Peyer's patch (tissue), 4 donors: ENCODE measurements at regions not wholly inside any gene's neighbourhood (a gene's known extent, or its start where the extent isn't known, plus 50 kb on each side); places are given as distances from the start of the nearest gene placed in this dataset.

ENCODE experiments used
- DNase-seq, 3 donors: peaks; one replicate each; pipeline ENCODE4 v3.0.0-alpha.2; 2017 to 2019
- H3K27ac ChIP-seq, 4 donors: fragments of 200-600 bp; sonication (generic); one replicate each; pipeline ENCODE4 v1.5.1; 2016 to 2019
- H3K27me3 ChIP-seq, 2 donors: fragments of 200-600 bp; sonication (generic); one replicate each; pipeline ENCODE4 v1.5.1; 2019
- H3K36me3 ChIP-seq, 3 donors: fragments of 200-600 bp; sonication (generic); one replicate each; pipeline ENCODE4 v1.5.1; 2016 to 2019
- H3K4me1 ChIP-seq, 4 donors: fragments of 200-600 bp; sonication (generic); one replicate each; pipeline ENCODE4 v1.5.1; 2016 to 2019
- H3K4me3 ChIP-seq, 4 donors: fragments of 200-600 bp; sonication (generic); 1 replicate in 3 of 4; 2 replicates in 1 of 4; pipeline ENCODE4 v1.5.1; 2016 to 2019; ENCODE audit warnings: mild to moderate bottlenecking in 1 of 4
- H3K9me3 ChIP-seq, 4 donors: fragments of 200-600 bp; sonication (generic); one replicate each; pipeline ENCODE4 v1.5.1; 2016 to 2019; ENCODE audit warnings: mild to moderate bottlenecking in 1 of 4
- POLR2A ChIP-seq, 2 donors: fragments of 450-650 bp; IDR thresholded peaks; one replicate each; pipeline ENCODE4 v1.5.1; 2017; ENCODE audit warnings: antibody characterized with exemption in 2 of 2, mild to moderate bottlenecking in 2 of 2, moderate library complexity in 2 of 2
- TF ChIP-seq, protein P1 (sequence below), 6 experiments: fragments of 450-650 bp in 4 of 6; fragments of 200-600 bp in 2 of 6; sonication (generic) in 1 of 6; IDR thresholded peaks; one replicate each; pipeline ENCODE4 v1.5.1; 2017 to 2019; ENCODE audit warnings: antibody characterized with exemption in 6 of 6, mild to moderate bottlenecking in 3 of 6, moderate library complexity in 1 of 6

DNA sequence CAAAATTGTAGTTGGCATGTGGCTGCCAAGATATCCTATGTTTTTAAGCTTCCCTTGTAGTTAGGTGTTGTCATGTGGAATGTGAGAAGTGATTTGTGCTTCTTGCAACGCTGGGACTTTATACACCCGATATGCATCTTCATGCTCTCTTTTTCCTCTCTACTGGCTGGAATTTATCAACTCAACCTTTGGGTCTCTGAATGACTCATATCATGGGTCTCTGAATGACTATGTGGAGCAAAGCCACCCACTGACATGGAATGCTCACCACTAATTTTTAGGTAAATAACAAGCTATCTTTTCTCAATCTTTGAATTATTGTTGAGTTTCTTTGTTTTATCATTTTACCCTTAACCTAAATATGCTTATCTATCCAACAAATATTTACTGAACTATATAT, 144.6 kb downstream of the ATP23 start:
- no peak overlapping the region for H3K4me3 ChIP-seq
- no peaks in the 10 kb centered on the region for H3K36me3 ChIP-seq
- H3K27me3 ChIP-seq: no peaks in the 10 kb centered on the region
- no peak for DNase-seq
- H3K4me1 ChIP-seq: no peaks in the 10 kb centered on the region
- no peaks in the 10 kb centered on the region for H3K9me3 ChIP-seq
- TF ChIP-seq POLR2A (IDR thresholded peaks at IDR 0.05): no peak
- TF ChIP-seq, protein P1, sequence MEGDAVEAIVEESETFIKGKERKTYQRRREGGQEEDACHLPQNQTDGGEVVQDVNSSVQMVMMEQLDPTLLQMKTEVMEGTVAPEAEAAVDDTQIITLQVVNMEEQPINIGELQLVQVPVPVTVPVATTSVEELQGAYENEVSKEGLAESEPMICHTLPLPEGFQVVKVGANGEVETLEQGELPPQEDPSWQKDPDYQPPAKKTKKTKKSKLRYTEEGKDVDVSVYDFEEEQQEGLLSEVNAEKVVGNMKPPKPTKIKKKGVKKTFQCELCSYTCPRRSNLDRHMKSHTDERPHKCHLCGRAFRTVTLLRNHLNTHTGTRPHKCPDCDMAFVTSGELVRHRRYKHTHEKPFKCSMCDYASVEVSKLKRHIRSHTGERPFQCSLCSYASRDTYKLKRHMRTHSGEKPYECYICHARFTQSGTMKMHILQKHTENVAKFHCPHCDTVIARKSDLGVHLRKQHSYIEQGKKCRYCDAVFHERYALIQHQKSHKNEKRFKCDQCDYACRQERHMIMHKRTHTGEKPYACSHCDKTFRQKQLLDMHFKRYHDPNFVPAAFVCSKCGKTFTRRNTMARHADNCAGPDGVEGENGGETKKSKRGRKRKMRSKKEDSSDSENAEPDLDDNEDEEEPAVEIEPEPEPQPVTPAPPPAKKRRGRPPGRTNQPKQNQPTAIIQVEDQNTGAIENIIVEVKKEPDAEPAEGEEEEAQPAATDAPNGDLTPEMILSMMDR (IDR thresholded peaks at IDR 0.05): no peak
- H3K27ac ChIP-seq: no peak overlapping the region

DNA sequence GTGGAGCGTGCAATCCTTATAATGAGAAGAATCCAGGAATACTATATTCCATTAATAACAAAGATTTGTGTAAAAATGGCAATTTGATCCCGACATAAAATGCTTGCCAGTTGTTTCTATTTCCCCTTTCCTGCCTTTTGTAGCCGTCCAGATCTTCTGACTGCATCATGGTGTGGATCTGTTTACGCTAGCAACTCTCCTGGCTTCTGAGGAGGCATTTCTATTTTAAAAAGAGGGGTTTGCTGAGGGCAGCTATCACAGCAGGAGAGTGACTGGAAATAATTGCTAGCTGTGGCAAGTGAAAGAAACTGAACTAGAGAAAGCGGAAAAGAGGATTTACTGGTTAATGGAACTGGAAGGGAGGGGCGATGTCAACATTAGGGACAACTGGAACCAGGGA, 145.6 kb downstream of the ATP23 start:
- no peaks in the 10 kb centered on the region for H3K36me3 ChIP-seq
- no peak overlapping the region for H3K4me3 ChIP-seq
- no peak overlapping the region for H3K27ac ChIP-seq
- H3K4me1 ChIP-seq: no peaks in the 10 kb centered on the region
- H3K27me3 ChIP-seq: no peaks in the 10 kb centered on the region
- no peak for DNase-seq
- TF ChIP-seq POLR2A (IDR thresholded peaks at IDR 0.05): no peak
- TF ChIP-seq, protein P1 (IDR thresholded peaks at IDR 0.05): no peak
- H3K9me3 ChIP-seq: no peaks in the 10 kb centered on the region

DNA sequence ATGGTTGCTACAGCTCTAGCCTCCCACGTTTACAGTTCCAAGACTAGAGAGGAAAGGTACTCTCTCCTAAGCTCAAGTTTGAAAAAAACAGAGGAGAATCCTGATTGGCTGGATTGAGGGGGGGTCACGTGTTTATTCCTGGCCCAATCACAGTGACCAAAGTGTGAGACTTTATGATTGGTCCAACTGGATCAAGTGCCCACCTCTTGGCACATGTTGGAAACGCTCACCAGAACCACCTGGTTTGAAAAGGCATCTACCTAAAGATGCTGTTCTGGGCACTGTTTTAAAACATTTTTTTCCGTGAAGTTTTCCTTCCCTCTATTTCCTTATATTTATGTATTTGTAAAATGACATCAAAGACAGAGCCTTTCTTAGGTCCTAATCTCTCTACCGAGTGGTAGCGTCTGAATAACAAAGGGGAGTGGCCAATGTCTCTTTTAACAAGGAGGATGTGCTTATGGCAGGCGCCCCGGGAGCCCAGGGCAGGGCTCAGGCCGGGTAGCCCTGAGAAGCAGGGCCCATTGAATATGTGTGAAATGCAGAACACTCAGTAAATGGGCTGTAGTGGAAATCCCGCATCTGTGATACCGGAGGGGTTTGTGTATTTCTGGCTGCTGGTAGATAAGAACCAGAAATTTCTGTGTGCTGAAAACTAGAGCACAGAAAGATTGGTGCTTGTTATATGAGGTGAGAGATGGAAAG, 146.2 kb downstream of the ATP23 start:
- H3K4me3 ChIP-seq: no peak overlapping the region
- no peaks in the 10 kb centered on the region for H3K4me1 ChIP-seq
- H3K27ac ChIP-seq: no peak overlapping the region
- no peaks in the 10 kb centered on the region for H3K9me3 ChIP-seq
- H3K36me3 ChIP-seq: no peaks in the 10 kb centered on the region
- no peak for DNase-seq
- TF ChIP-seq, protein P1 (IDR thresholded peaks at IDR 0.05): no peak
- TF ChIP-seq POLR2A (IDR thresholded peaks at IDR 0.05): no peak
- no peaks in the 10 kb centered on the region for H3K27me3 ChIP-seq

DNA sequence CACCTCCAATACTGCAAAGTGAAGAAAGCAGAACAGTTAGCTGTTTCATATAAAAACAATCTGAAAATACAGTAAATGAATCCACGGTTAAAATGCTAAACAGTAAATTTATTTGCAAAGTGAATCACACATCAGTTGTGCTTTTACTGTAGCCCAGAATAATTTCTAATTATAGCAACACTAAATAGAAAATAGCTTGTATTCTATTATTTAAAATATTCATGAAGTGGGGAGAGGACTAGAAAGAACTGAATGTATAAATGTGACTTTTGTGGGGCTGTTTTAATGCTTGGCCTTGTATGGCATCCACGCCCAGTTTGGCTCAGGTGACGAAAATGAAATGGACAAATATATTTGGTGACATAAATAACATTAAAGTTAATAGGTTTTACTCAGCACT, 148.2 kb downstream of the ATP23 start:
- Histone ChIP-seq H3K27me3 (no peaks in the 10 kb centered on the region), H3K27ac (no peak overlapping the region), H3K4me1 (no peaks in the 10 kb centered on the region), H3K36me3 (no peaks in the 10 kb centered on the region), H3K9me3 (no peaks in the 10 kb centered on the region), H3K4me3 (no peak overlapping the region)
- no peak for TF ChIP-seq POLR2A (IDR thresholded peaks at IDR 0.05)
- TF ChIP-seq, protein P1 (IDR thresholded peaks at IDR 0.05): no peak
- no peak for DNase-seq

DNA sequence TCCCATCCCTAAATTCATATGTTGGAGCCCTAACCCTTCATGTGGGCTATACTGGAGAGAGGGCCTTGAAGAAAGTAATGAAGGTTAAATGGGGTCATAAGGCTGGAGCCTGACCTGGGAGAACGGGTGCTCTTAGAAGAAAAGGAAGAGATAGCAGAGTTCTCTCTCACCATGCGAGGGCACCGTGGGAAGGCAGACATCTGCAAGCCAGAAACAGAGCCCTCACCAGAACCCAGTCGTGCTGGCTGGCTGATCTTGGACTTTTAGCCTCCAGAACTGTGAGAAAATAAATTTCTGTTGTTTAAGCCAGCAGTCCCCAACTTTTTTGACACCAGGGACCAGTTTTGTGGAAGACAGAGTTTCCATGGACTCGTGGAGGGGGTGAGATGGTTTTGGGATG, 149.3 kb downstream of the ATP23 start:
- Histone ChIP-seq H3K27me3 (no peaks in the 10 kb centered on the region), H3K4me3 (no peak overlapping the region), H3K36me3 (no peaks in the 10 kb centered on the region), H3K9me3 (no peaks in the 10 kb centered on the region), H3K27ac (no peak overlapping the region), H3K4me1 (no peaks in the 10 kb centered on the region)
- no peak for DNase-seq
- TF ChIP-seq, protein P1 (IDR thresholded peaks at IDR 0.05): no peak
- no peak for TF ChIP-seq POLR2A (IDR thresholded peaks at IDR 0.05)

DNA sequence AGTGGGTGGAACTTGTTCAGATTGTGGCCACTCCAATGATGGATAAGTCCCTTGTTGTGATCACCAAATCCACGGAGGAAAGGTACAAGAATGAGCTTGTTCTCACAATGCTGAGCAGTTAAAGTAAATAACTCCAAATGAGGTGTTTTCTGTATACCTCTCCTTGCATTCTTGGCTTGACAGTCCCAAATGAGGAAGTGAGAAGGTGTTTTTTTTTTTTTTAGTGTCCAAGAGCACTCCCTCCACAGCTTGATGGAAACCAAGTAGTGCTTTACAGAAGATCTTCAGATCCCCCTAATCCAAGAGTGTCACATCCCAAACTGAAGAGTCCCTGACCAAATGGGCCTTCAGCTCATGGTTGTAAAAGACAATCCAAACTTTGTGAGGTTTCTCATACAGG, 153.6 kb downstream of the ATP23 start:
- no peak for DNase-seq
- Histone ChIP-seq H3K4me1 (no peaks in the 10 kb centered on the region), H3K4me3 (no peak overlapping the region), H3K27me3 (no peaks in the 10 kb centered on the region), H3K9me3 (no peaks in the 10 kb centered on the region), H3K27ac (no peak overlapping the region), H3K36me3 (no peaks in the 10 kb centered on the region)
- TF ChIP-seq POLR2A (IDR thresholded peaks at IDR 0.05): no peak
- TF ChIP-seq, protein P1 (IDR thresholded peaks at IDR 0.05): no peak
